GM12864 (cell line): ENCODE measurements at regions not wholly inside any gene's neighbourhood (a gene's known extent, or its start where the extent isn't known, plus 50 kb on each side); places are given as distances from the start of the nearest gene placed in this dataset.

ENCODE experiments used
- DNase-seq: peaks from one replicate; pipeline ENCODE4 v3.0.0-alpha.2; 2011; ENCODE audit warnings: low read depth
- H3K4me3 ChIP-seq: 2 replicates; pipeline ENCODE4 v1.5.1; 2011; ENCODE audit warnings: mild to moderate bottlenecking, low read depth, low read length, control low read depth
- TF ChIP-seq, protein P1 (sequence below): IDR thresholded peaks from 2 replicates; pipeline ENCODE4 v1.5.1; 2011; ENCODE audit warnings: low read depth, mild to moderate bottlenecking, moderate library complexity, low read length, control low read depth, inconsistent platforms; ENCODE audit errors: missing control alignments

GRCh38 chr15:100802421-100803170 lies 77.0 kb upstream of the ALDH1A3 start:
- no peak overlapping the region for H3K4me3 ChIP-seq
- TF ChIP-seq, protein P1, sequence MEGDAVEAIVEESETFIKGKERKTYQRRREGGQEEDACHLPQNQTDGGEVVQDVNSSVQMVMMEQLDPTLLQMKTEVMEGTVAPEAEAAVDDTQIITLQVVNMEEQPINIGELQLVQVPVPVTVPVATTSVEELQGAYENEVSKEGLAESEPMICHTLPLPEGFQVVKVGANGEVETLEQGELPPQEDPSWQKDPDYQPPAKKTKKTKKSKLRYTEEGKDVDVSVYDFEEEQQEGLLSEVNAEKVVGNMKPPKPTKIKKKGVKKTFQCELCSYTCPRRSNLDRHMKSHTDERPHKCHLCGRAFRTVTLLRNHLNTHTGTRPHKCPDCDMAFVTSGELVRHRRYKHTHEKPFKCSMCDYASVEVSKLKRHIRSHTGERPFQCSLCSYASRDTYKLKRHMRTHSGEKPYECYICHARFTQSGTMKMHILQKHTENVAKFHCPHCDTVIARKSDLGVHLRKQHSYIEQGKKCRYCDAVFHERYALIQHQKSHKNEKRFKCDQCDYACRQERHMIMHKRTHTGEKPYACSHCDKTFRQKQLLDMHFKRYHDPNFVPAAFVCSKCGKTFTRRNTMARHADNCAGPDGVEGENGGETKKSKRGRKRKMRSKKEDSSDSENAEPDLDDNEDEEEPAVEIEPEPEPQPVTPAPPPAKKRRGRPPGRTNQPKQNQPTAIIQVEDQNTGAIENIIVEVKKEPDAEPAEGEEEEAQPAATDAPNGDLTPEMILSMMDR = no peak
- DNase-seq = no peak

- no peak overlapping the region for H3K4me3 ChIP-seq
- TF ChIP-seq, protein P1 = no peak
- no peak for DNase-seq
These were observed 76.5 kb upstream of the ALDH1A3 start for GRCh38 chr15:100803171-100803440.

DNA sequence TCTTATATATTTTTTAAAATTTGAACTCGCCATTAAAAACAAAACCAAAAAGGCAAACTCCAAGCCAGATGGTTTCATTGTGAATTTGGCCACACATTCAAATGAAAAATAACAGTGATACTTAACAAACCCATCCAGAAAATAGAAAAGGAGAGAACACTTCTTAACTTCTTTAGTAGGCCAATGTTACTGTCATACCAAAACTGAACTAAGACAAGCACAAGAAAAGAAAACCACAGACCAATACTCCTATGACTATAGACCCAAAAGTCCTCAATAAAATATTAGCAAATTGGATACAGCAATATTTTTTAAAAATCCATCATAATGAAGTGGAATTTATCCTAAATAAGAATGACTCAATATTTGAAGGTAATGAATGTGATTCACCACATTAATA lies 73.5 kb upstream of the ALDH1A3 start:
- TF ChIP-seq, protein P1 = no peak
- H3K4me3 ChIP-seq = no peak overlapping the region
- DNase-seq = no peak

DNA sequence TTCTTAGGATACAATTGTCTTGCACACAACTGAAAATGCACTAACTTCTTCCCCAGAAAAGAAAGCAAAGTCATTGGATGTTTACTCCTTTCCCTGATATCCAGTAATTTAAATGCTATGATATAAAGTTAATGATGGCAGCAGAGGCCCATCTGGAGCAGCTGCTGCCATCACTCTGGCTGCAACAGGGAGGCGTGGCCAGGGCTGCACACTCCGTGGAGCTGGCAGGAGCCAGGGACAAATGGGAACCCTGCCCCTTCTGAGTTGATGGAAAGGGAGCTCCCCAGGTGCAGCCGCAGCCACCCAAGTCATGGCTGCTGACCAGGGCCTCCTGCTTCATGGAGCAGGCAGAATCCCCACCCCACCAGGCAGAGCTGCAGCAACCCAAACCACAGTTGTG lies 72.6 kb upstream of the ALDH1A3 start:
- no peak overlapping the region for H3K4me3 ChIP-seq
- DNase-seq = no peak
- TF ChIP-seq, protein P1 = no peak

DNA sequence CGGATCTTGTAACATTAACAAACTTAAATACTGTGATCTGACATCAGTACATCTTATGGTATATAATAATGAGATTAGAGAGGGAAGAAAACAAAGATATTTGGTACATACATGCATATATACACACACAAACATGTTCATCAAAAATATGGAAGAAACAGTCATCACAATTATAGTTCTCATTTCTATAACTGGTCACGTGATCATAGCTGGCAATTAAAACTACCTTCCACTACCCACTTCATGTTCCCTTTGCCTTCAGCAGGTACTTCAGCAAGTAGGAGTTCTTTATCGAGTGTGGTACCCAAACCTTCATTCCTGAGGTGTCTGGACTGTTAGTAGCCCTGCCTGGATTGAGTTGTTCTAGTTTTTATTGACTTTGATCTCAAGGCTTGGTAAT lies 70.9 kb upstream of the ALDH1A3 start:
- TF ChIP-seq, protein P1 = no peak
- H3K4me3 ChIP-seq = no peak overlapping the region
- DNase-seq = no peak

- TF ChIP-seq, protein P1 = no peak
- no peak for DNase-seq
These were observed 70.5 kb upstream of the ALDH1A3 start for GRCh38 chr15:100809151-100809550.

DNA sequence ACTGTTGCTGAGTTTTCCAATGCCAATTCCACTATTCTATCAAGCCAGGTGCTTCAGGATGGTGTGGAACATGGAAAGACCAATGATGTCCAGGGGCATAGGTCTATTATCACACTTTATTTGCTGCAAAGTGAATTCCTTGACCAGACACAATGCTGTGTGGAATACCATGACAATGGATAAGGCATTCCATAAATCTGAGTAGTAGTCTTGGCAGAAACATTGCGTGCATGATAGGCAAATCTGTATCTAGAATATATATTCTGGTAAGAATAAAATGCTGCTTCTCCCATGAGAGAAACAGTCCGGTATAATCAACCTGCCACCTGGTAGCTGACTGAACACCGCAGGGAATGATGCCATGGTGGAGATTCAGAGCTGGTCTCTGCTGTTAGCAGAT lies 70.0 kb upstream of the ALDH1A3 start:
- H3K4me3 ChIP-seq = no peak overlapping the region

More at GRCh38 chr15:100809151-100809550, 70.5 kb upstream of the ALDH1A3 start:
- H3K4me3 ChIP-seq = no peak overlapping the region

More for the DNA sequence above, 70.0 kb upstream of the ALDH1A3 start:
- TF ChIP-seq, protein P1 = no peak
- DNase-seq = no peak
